Liver (tissue), 3 donors: ENCODE measurements at regions not wholly inside any gene's neighbourhood (a gene's known extent, or its start where the extent isn't known, plus 50 kb on each side); places are given as distances from the start of the nearest gene placed in this dataset.

ENCODE experiments used
- ATF3 ChIP-seq: IDR thresholded peaks from 2 replicates; pipeline ENCODE4 v1.6.1; 2016; ENCODE audit warnings: antibody characterized with exemption
- EGR1 ChIP-seq, 2 donors: IDR thresholded peaks; 2 replicates each; pipeline ENCODE4 v1.6.1; 2016 to 2018; ENCODE audit warnings: antibody characterized with exemption in 2 of 2, low read depth in 2 of 2
- FOXA1 ChIP-seq: IDR thresholded peaks from 2 replicates; pipeline ENCODE4 v1.6.1; 2016; ENCODE audit warnings: antibody characterized with exemption
- HNF4G ChIP-seq: IDR thresholded peaks from 2 replicates; pipeline ENCODE4 v1.6.1; 2016; ENCODE audit warnings: antibody characterized with exemption
- TAF1 ChIP-seq: conservative IDR thresholded peaks from 2 replicates; pipeline ENCODE4 v1.6.1; 2016; ENCODE audit warnings: antibody characterized with exemption, mild to moderate bottlenecking
- YY1 ChIP-seq: IDR thresholded peaks from 2 replicates; pipeline ENCODE4 v1.6.1; 2016; ENCODE audit warnings: antibody characterized with exemption, mild to moderate bottlenecking
- TF ChIP-seq, protein P1 (sequence below): fragments of 150-350 bp; IDR thresholded peaks from 2 replicates; pipeline ENCODE4 v1.5.1; 2017; ENCODE audit warnings: improper control_type of control experiment, low read depth, low read length; ENCODE audit not compliant: missing input control
- TF ChIP-seq, protein P2 (sequence below): IDR thresholded peaks from 2 replicates; pipeline ENCODE4 v1.6.1; 2016; ENCODE audit warnings: antibody characterized with exemption, mild to moderate bottlenecking
- donor health status: healthy.
- donor health status: healthy.

- TF ChIP-seq EGR1 (IDR thresholded peaks at IDR 0.05; ENCODE audit: low read depth in 2 of 2) = no peak
- TF ChIP-seq, protein P1, sequence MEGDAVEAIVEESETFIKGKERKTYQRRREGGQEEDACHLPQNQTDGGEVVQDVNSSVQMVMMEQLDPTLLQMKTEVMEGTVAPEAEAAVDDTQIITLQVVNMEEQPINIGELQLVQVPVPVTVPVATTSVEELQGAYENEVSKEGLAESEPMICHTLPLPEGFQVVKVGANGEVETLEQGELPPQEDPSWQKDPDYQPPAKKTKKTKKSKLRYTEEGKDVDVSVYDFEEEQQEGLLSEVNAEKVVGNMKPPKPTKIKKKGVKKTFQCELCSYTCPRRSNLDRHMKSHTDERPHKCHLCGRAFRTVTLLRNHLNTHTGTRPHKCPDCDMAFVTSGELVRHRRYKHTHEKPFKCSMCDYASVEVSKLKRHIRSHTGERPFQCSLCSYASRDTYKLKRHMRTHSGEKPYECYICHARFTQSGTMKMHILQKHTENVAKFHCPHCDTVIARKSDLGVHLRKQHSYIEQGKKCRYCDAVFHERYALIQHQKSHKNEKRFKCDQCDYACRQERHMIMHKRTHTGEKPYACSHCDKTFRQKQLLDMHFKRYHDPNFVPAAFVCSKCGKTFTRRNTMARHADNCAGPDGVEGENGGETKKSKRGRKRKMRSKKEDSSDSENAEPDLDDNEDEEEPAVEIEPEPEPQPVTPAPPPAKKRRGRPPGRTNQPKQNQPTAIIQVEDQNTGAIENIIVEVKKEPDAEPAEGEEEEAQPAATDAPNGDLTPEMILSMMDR = no peak
- TF ChIP-seq YY1 = no peak
- no peak for TF ChIP-seq TAF1
- TF ChIP-seq FOXA1 = no peak
- TF ChIP-seq, protein P2, sequence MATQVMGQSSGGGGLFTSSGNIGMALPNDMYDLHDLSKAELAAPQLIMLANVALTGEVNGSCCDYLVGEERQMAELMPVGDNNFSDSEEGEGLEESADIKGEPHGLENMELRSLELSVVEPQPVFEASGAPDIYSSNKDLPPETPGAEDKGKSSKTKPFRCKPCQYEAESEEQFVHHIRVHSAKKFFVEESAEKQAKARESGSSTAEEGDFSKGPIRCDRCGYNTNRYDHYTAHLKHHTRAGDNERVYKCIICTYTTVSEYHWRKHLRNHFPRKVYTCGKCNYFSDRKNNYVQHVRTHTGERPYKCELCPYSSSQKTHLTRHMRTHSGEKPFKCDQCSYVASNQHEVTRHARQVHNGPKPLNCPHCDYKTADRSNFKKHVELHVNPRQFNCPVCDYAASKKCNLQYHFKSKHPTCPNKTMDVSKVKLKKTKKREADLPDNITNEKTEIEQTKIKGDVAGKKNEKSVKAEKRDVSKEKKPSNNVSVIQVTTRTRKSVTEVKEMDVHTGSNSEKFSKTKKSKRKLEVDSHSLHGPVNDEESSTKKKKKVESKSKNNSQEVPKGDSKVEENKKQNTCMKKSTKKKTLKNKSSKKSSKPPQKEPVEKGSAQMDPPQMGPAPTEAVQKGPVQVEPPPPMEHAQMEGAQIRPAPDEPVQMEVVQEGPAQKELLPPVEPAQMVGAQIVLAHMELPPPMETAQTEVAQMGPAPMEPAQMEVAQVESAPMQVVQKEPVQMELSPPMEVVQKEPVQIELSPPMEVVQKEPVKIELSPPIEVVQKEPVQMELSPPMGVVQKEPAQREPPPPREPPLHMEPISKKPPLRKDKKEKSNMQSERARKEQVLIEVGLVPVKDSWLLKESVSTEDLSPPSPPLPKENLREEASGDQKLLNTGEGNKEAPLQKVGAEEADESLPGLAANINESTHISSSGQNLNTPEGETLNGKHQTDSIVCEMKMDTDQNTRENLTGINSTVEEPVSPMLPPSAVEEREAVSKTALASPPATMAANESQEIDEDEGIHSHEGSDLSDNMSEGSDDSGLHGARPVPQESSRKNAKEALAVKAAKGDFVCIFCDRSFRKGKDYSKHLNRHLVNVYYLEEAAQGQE = no peak
- TF ChIP-seq HNF4G = no peak
- TF ChIP-seq ATF3 = no peak
Observed at GRCh38 chr12:114592946-114593345, 91.0 kb downstream of the TBX3 start.
